Mesendoderm (in vitro differentiated cells): ENCODE measurements at regions not wholly inside any gene's neighbourhood (a gene's known extent, or its start where the extent isn't known, plus 50 kb on each side); places are given as distances from the start of the nearest gene placed in this dataset.

Experiments used
- DNase-seq: peaks from one replicate; pipeline ENCODE4 v3.0.0; 2013
- H2AK5ac ChIP-seq: 2 replicates; pipeline ENCODE4 v1.6.1; 2013; ENCODE audit warnings: low read length, inconsistent platforms
- H2BK120ac ChIP-seq: 2 replicates; pipeline ENCODE4 v1.6.1; 2013; ENCODE audit warnings: low read depth, mild to moderate bottlenecking, low read length, moderate library complexity, mixed read lengths
- H2BK15ac ChIP-seq: replicated peaks from 2 replicates; pipeline ENCODE4 v1.6.1; 2013; ENCODE audit warnings: low read depth, mild to moderate bottlenecking, moderate library complexity
- H2BK5ac ChIP-seq: 2 replicates; pipeline ENCODE4 v1.6.1; 2013; ENCODE audit warnings: low read length, inconsistent platforms
- H3K18ac ChIP-seq: 2 replicates; pipeline ENCODE4 v1.6.1; 2013; ENCODE audit warnings: mild to moderate bottlenecking, low read length, mixed read lengths
- H3K23ac ChIP-seq: one replicate; pipeline ENCODE4 v1.6.1; 2013; ENCODE audit warnings: low read length
- H3K27ac ChIP-seq: 2 replicates; pipeline ENCODE4 v1.5.1; 2013; ENCODE audit warnings: low read depth, mild to moderate bottlenecking, inconsistent platforms, low read length, moderate library complexity
- H3K27me3 ChIP-seq: 2 replicates; pipeline ENCODE4 v1.6.1; 2013; ENCODE audit warnings: low read length, control low read depth, mild to moderate bottlenecking, inconsistent platforms; ENCODE audit not compliant: insufficient read depth, poor library complexity
- H3K36me3 ChIP-seq: 2 replicates; pipeline ENCODE4 v1.6.1; 2013; ENCODE audit warnings: low read length, inconsistent platforms; ENCODE audit not compliant: control insufficient read depth, insufficient read depth
- H3K4ac ChIP-seq: one replicate; pipeline ENCODE4 v1.6.1; 2013; ENCODE audit warnings: low read depth, mild to moderate bottlenecking, low read length, moderate library complexity
- H3K4me1 ChIP-seq: 2 replicates; pipeline ENCODE4 v1.6.1; 2013; ENCODE audit warnings: low read depth, low read length, inconsistent platforms; ENCODE audit not compliant: control insufficient read depth
- H3K4me2 ChIP-seq: 2 replicates; pipeline ENCODE4 v1.6.1; 2013; ENCODE audit warnings: low read length
- H3K4me3 ChIP-seq: 2 replicates; pipeline ENCODE4 v1.5.1; 2013; ENCODE audit warnings: mild to moderate bottlenecking, low read length
- H3K56ac ChIP-seq: one replicate; pipeline ENCODE4 v1.6.1; 2013; ENCODE audit warnings: low read length
- H3K79me1 ChIP-seq: 2 replicates; pipeline ENCODE4 v1.6.1; 2013; ENCODE audit warnings: low read length, inconsistent platforms
- H3K79me2 ChIP-seq: 2 replicates; pipeline ENCODE4 v1.6.1; 2013; ENCODE audit warnings: mild to moderate bottlenecking, low read length; ENCODE audit not compliant: control insufficient read depth, insufficient read depth
- H3K9ac ChIP-seq: 2 replicates; pipeline ENCODE4 v1.6.1; 2013; ENCODE audit warnings: low read length, inconsistent platforms
- H4K5ac ChIP-seq: one replicate; pipeline ENCODE4 v1.6.1; 2013; ENCODE audit warnings: low read length
- H4K8ac ChIP-seq: one replicate; pipeline ENCODE4 v1.6.1; 2013; ENCODE audit warnings: low read depth, mild to moderate bottlenecking, control low read depth, low read length, moderate library complexity
- WGBS: extraction: QIAGEN DNeasy Blood & Tissue Kit; methylation state at CpG from one replicate; pipeline ENCODE4 v1.1.7; 2013; ENCODE audit warnings: low lambda C conversion rate, missing lambda C conversion rate; ENCODE audit not compliant: insufficient coverage; ENCODE audit errors: extremely low coverage; 5-methylcytosine and 5-hydroxymethylcytosine counted together

DNA sequence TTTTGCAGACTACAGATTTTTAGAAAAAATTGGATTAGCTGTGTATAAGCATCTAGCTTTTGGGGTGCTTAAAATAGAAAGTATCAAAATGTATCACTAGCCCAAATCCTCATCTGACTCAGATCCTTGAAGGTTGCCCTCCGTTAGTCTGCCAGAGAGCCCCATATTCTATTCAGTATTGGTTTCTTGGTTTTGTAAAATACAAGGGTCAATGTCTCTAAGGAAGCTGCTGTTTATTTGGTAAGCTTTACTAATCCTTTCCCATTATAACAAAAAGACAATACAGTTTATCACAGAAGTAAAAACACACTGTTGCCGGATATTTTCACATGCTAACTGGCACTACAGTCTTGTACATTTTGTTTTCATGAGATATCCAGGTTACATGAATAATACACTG is 92.8 kb upstream of the PTHLH start:
- Histone ChIP-seq H3K4me2 (no peak overlapping the region), H4K8ac (no peak overlapping the region), H2BK120ac (no peak overlapping the region), H2BK5ac (no peak overlapping the region), H3K36me3 (no peaks in the 10 kb centered on the region), H3K4me1 (no peaks in the 10 kb centered on the region), H3K4me3 (no peak overlapping the region), H3K23ac (no peak overlapping the region), H3K4ac (no peak overlapping the region), H3K79me2 (no peaks in the 10 kb centered on the region), H2BK15ac (no peak overlapping the region), H3K9ac (no peak overlapping the region), H2AK5ac (no peak overlapping the region), H3K18ac (no peak overlapping the region), H4K5ac (no peak overlapping the region), H3K27ac (no peak overlapping the region), H3K79me1 (no peaks in the 10 kb centered on the region), H3K56ac (no peak overlapping the region), H3K27me3 (no peaks in the 10 kb centered on the region)
- WGBS, result no CpG with 5 or more reads among the region's 2 CpGs
- no peak for DNase-seq

DNA sequence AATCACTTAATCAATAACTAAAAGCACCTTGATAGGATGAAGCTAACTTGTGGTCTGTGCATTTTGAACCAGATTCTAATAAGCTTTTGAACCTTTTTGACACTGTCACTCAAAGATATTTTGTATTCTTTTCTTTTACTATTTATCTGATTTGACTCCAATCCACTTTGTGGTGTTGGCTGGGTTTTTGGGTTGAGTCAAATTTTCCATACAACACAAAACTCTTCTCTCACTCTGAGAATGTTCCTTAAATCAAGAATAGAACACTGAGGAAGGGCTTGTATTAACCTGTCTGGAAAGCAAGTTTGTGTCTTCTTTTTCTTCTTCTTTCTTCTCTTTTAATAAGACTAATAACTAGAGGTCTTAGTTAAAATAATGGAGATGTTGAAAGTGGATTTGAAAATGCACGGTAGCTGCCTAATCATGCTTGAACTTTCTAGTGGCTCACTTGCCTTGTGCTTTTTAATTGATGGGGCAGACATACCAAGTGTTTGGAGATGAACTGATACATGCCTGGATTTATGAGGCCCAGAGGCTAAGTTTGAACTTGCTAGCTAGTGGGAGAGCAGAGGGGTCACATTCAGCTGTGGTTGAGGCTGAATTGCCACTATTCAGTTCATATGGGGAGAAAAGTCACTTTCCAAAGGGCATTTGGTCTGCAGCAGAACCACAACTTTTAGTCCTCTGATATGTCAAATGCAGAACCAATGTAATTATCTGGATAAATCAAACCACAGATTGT is 93.5 kb upstream of the PTHLH start:
- Histone ChIP-seq H3K4me2 (no peak overlapping the region), H3K23ac (no peak overlapping the region), H3K79me1 (no peaks in the 10 kb centered on the region), H3K27me3 (no peaks in the 10 kb centered on the region), H2BK15ac (no peak overlapping the region), H2BK5ac (no peak overlapping the region), H4K8ac (no peak overlapping the region), H4K5ac (no peak overlapping the region), H3K4me1 (no peaks in the 10 kb centered on the region), H3K4ac (no peak overlapping the region), H3K18ac (no peak overlapping the region), H2AK5ac (no peak overlapping the region), H3K79me2 (no peaks in the 10 kb centered on the region), H3K56ac (no peak overlapping the region), H2BK120ac (no peak overlapping the region), H3K36me3 (no peaks in the 10 kb centered on the region), H3K9ac (no peak overlapping the region), H3K27ac (no peak overlapping the region), H3K4me3 (no peak overlapping the region)
- DNase-seq, result no peak
- WGBS, result no CpG with 5 or more reads among the region's 1 CpG

DNA sequence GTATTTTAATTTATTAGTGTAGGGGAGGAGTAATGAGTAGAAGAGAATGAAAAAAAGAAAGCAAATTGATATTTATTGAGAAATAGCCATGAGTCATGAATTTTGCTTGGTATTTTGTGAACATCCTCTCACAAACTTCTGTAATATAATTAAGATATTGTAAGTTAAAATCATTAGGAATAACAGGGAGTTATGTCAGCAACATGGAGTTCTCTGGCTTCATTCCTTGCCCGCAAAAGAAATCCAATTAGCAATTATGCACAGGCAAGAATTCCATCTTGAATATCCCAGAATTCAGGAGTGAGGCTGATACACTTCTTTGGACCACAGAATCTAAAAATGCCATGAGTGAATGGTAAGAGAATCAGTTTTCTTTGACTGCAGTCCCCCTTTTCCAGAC is 94.3 kb upstream of the PTHLH start:
- no peak overlapping the region for H2BK15ac ChIP-seq
- no peak for DNase-seq
- no peak overlapping the region for H3K9ac ChIP-seq
- H3K4me2 ChIP-seq, result no peak overlapping the region
- no peak overlapping the region for H2BK120ac ChIP-seq
- no peaks in the 10 kb centered on the region for H3K27me3 ChIP-seq
- H3K23ac ChIP-seq, result no peak overlapping the region
- H3K18ac ChIP-seq, result no peak overlapping the region
- no peak overlapping the region for H4K5ac ChIP-seq
- H3K36me3 ChIP-seq, result no peaks in the 10 kb centered on the region
- no peak overlapping the region for H3K56ac ChIP-seq
- H2BK5ac ChIP-seq, result no peak overlapping the region
- H3K79me2 ChIP-seq, result no peaks in the 10 kb centered on the region
- no peak overlapping the region for H3K4me3 ChIP-seq
- H4K8ac ChIP-seq, result no peak overlapping the region
- no peak overlapping the region for H3K27ac ChIP-seq
- WGBS, result no CpG with 5 or more reads among the region's 1 CpG
- H3K4me1 ChIP-seq, result no peaks in the 10 kb centered on the region
- H3K79me1 ChIP-seq, result no peaks in the 10 kb centered on the region
- H3K4ac ChIP-seq, result no peak overlapping the region
- H2AK5ac ChIP-seq, result no peak overlapping the region

- Histone ChIP-seq H4K5ac (no peak overlapping the region), H3K4me3 (no peak overlapping the region), H3K4me1 (no peaks in the 10 kb centered on the region), H2BK120ac (no peak overlapping the region), H2AK5ac (no peak overlapping the region), H3K18ac (no peak overlapping the region), H4K8ac (no peak overlapping the region), H3K27me3 (no peaks in the 10 kb centered on the region), H3K4me2 (no peak overlapping the region), H3K4ac (no peak overlapping the region), H3K79me2 (no peaks in the 10 kb centered on the region), H3K23ac (no peak overlapping the region), H3K9ac (no peak overlapping the region), H3K27ac (no peak overlapping the region), H3K79me1 (no peaks in the 10 kb centered on the region), H2BK5ac (no peak overlapping the region), H2BK15ac (no peak overlapping the region), H3K36me3 (no peaks in the 10 kb centered on the region), H3K56ac (no peak overlapping the region)
- no peak for DNase-seq
Measured at GRCh38 chr12:28068467-28068866, 95.9 kb upstream of the PTHLH start.

DNA sequence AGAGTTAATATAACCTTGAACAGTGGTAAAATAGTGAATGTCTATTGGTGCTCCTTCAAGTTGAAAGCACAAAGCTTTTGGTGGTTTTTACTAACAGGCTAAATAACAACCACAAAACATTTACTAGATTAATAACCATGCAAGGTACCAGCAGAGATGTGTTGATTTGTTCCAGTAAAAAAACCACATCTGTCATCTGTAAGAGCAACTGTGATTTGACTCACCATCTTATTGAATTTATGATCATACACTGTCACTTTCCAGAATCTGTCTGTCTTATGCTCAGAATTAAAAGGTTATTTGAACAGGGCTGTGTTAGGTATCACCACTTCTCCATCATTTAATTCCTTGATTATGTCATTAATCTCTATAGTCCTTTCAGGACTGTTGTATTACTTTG is 107.0 kb upstream of the PTHLH start:
- Histone ChIP-seq H2BK5ac (no peak overlapping the region), H3K27me3 (no peaks in the 10 kb centered on the region), H2BK120ac (no peak overlapping the region), H3K9ac (no peak overlapping the region), H2BK15ac (no peak overlapping the region), H3K23ac (no peak overlapping the region), H3K56ac (no peak overlapping the region), H3K36me3 (no peaks in the 10 kb centered on the region), H4K5ac (no peak overlapping the region), H3K79me2 (no peaks in the 10 kb centered on the region), H3K4ac (no peak overlapping the region), H4K8ac (no peak overlapping the region), H3K79me1 (no peaks in the 10 kb centered on the region), H3K27ac (no peak overlapping the region), H3K4me2 (no peak overlapping the region), H3K4me1 (no peaks in the 10 kb centered on the region), H2AK5ac (no peak overlapping the region), H3K4me3 (no peak overlapping the region), H3K18ac (no peak overlapping the region)
- DNase-seq, result no peak

DNA sequence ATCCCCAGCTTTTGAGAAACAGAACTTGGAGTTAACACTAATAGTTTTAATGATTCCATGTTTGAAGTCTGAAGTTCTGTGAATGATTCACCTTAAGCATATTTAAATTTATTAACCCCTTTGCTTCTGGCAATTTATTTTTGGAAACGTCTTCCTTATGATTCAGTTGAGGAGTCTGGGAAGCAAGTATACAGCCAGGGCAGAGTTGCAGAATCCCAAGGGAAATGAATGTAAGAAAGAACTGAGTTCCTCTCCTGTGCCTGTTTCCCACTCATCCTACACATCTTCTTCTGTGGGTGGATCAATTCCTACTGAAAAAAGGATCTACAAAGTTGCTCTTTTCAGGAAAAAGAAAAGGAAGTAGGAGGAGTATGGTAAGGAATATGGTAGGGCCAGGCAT is 108.2 kb upstream of the CCDC91 start:
- DNase-seq, result no peak
- no peaks in the 10 kb centered on the region for H3K79me2 ChIP-seq
- H3K36me3 ChIP-seq, result no peaks in the 10 kb centered on the region
- H4K8ac ChIP-seq, result no peak overlapping the region
- H3K4me3 ChIP-seq, result no peak overlapping the region
- no peak overlapping the region for H2BK120ac ChIP-seq
- H4K5ac ChIP-seq, result no peak overlapping the region
- H3K23ac ChIP-seq, result no peak overlapping the region
- no peak overlapping the region for H3K27ac ChIP-seq
- no peaks in the 10 kb centered on the region for H3K4me1 ChIP-seq
- no peak overlapping the region for H2BK15ac ChIP-seq
- no peak overlapping the region for H3K18ac ChIP-seq
- H3K79me1 ChIP-seq, result no peaks in the 10 kb centered on the region
- H3K4ac ChIP-seq, result no peak overlapping the region
- H3K9ac ChIP-seq, result no peak overlapping the region
- no peak overlapping the region for H3K56ac ChIP-seq
- no peak overlapping the region for H2BK5ac ChIP-seq
- H3K27me3 ChIP-seq, result no peaks in the 10 kb centered on the region
- WGBS, result no CpG with 5 or more reads among the region's 1 CpG
- H3K4me2 ChIP-seq, result no peak overlapping the region
- H2AK5ac ChIP-seq, result no peak overlapping the region
